Activated CD4-positive, alpha-beta T cell treated with anti-CD3 and anti-CD28 coated beads, Interleukin-2, Interleukin-4, amounts not matched to agents 100 ng/mL and 50 ng/mL, durations not matched to agents 16 hours and 8 hours (primary cell): ENCODE measurements at regions not wholly inside any gene's neighbourhood (a gene's known extent, or its start where the extent isn't known, plus 50 kb on each side); places are given as distances from the start of the nearest gene placed in this dataset.
A peak's percentile ranks its signal among the peaks of the same experiment; 100 is the strongest.

Experiments
- DNase-seq: peaks from one replicate; pipeline ENCODE4 v3.0.0-alpha.2; 2020; ENCODE audit warnings: low spot score

DNA sequence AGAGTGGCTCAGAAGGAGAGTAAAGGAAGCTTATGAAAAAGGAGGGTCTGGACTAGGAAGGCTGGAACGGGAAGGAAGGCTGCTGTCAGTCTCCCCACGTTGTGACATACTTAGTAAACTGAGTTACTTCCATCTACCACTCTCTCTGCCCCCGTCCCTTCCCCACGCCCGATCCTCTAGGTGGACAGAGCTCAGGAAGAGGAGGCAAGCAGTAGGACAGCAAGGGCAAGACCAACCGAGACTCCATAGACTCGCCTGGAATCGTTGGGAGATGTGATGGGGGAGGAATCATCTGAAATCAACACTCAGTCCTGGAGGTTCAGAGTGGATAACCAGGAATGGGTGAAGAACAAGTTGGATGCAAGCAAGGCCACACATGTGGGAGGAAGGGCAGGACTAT is 240.7 kb downstream of the BUD13 start:
- DNase-seq: no peak

DNA sequence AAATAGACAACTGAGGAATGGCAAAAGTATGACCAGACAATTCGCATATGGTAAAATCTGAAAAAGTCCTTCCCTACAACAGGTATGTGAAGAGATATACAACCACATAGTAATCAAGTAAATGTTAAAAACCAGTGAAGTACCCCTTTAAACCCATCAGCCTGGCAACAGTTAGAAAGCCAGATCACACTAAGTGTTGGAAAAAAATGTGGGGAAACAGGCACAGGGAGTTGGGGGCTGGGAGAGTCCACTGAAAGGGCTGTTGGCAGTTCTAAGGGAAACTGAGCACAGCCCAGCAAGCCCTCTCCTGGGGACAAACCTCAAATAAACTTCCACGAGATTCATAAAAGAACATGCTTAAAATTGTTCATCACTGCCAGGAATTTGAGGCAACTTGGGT is 242.1 kb downstream of the BUD13 start:
- no peak for DNase-seq

DNA sequence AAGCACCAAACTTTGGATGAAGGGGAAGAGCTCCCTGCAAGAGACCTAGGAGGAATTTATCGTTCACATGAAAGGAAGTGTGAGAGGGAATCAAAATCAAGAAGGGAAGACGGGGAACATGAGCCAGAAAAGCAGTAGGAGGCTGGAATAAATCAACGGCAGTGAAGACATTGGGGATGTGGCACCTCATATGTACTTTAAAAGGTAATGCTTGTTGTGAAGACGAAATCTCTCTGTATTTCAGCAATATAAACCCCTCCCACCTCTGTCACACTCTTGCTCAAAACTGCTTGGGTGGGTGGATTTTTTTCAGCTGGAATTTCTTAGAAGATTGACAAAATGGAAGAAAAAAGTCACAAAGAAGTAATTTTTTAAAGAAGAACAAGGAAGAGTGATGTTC is 243.5 kb downstream of the BUD13 start:
- DNase-seq: no peak

DNA sequence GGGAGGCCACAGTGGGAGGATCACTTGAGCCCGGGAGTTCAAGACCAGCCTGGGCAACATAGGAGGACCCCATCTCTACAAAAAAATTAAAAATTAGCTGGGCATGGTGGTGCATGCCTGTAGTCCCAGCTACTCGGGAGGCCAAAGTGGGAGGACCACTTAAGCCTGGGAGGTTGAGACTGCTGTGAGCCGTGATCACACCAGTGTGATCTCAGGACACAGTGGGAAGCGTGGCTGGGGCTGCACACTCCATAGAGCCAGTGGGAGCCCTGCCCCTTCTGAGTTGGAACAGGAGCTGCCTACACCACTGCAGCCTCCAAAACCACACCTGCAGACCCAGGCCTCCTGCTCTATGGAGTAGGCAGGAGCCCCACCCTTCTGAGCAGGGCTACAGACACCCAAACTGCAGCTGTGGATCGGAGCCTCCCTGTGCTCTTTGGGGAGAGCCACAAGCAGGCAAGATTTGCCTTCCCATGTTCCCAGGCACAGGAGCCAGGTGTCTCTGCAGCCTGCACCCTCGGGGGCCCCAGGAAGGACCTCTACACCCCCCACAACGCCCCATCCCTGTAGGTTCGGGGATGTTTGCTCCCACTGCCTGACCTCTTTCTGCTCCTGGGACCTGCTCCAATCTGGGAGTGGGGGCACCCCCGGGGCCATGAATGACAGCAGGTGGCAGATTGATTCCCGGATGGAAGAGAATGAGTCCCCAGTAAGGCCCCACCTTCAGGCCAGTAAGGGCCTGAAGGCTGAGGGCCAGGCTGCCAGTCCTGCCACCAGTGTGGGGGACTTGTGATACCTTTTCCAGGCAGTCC is 245.4 kb downstream of the BUD13 start:
- DNase-seq: no peak

DNA sequence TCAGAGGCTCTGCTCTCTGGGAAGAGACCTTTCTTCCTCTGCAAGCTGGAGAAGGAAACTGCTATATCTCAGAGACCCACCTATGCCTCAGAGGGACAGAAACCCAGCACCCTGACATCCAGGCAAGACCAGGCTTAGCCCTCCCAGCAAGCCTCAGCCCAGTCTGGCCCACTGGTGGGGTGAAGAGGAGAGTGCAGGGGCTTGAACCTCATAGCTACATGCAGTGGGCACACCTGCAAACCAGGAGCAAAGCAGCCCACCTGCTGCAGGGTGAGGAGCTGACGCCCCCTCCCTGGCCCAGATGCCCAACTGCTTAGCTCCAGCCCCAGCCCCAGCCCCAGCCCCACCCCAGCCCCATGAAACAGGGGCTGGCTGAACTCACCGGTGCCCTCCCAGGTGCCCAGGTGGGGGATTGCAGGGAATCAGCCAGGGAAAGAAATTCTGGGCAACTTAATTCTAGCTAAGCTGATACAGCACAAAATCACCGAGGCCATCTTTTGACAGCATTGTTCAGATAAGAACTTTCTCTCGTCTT is 246.8 kb downstream of the BUD13 start:
- no peak for DNase-seq

DNA sequence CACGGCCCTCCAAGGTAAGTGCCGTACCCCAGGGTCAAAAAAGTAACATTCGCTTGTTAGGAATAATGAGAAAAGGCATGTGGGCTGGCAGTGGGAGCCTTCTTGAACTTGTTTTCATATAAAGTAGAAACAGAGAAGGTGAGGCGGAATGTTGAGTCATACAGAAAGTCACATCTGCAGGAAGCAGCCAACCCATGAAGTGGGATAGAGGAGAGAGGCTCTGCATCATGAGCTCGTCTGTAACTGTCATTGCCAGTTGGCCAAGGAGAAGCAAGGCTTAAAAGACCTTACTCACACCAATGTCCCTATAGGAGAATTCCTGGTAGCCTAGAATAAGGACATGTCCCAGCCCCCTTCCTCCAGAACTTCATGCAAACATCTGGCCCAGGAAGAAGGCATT is 253.3 kb downstream of the BUD13 start:
- DNase-seq: peak; percentile 30

DNA sequence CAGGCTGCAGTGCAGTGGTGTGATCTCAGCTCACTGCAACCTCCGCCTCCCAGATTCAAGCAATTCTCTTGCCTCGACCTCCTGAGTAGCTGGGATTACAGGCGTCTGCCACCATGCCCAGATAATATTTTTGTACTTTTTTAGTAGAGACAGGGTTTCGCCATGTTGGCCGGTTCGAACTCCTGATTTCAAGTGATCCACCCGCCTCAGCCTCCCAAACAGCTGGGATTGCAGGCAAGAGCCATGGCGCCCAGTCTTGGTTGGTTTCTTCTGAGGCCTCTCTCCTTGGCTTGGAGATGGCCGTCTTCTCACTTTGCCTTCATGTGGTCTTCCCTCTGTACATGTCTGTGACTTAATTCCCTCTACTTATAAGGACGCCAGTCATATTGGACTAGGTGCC is 254.6 kb downstream of the BUD13 start:
- no peak for DNase-seq

DNA sequence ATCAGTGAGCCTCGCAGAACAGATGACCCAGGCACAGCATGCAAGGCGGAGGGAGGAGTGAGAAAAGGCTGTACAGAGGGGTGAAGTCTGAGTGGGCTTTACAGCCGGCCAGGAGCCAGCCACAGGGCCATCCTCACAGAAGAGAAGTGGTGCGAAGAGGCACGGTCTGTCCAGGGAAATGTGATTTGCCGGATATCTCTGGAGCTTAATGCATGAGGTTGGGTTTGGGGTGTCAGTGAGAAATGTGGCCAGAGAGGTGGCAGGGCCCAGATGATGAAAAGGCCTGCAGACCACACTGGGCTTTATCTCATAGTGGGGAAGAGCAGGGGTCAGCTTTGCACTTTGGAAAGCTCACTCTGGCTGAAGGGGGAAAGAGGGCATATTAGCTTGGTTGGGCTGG is 255.2 kb downstream of the BUD13 start:
- DNase-seq: no peak

DNA sequence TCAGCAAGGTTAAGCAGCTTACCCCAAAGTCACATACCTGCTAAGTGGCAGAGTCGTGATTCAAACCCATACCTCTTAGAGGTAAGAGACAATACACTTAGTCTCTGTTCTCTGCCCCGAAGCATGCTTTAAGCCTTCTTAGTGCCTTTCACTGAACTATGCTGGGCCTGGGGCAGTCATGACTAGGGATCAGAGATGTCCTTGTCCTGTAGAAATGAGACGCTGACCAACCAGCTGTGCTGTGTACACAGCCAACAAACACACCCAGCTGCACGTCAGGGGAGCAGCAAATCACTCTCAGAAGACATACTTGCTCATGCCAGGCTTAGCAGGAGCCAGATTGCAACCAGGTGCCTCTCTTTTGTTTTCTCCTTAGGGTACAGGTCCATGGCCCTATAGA is 255.7 kb downstream of the BUD13 start:
- no peak for DNase-seq

DNA sequence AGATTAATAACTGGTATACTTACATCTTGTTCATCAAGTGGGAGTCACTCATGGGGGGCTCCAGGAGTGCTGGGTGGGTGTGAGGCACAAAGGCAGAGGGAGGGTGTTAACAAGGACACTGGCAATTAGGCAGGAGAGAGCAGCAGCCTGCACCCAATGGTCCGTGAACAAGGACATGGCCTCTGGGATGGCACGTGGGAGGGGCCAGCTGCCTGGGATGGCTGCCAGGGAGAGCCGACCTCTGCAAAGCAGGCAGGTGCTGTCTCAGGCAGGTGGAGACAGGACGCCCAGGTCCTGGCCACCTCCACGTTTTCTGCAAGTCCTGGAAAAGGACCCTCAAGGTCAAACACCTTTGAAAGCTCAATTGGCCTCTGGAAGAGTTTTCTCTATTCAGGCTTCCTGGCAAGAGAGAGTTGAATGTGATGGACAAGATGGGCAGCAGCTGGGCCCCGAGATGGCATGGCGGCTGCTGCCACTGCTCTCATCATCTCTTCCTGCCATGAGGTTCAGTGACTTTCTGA is 257.1 kb downstream of the BUD13 start:
- DNase-seq: no peak

DNA sequence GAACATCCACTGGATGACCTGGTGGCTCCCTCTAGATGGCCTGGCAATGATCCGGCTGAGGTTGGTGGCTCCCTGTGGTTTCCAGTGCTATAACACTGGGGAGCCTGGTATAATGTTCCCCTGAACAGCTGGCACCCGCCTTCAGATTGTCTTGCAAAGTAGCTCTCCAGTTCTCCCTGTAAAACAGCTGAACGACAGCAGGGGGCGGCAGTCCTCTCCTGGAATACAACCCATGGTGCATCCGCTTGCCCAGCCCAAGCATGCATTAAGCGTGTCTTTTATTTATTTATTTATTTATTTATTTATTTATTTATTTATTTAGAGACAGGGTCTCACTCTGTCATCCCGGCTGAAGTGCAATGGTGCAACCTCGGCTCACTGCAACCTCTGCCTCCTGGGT is 258.9 kb downstream of the BUD13 start:
- DNase-seq: peak; percentile 12

DNA sequence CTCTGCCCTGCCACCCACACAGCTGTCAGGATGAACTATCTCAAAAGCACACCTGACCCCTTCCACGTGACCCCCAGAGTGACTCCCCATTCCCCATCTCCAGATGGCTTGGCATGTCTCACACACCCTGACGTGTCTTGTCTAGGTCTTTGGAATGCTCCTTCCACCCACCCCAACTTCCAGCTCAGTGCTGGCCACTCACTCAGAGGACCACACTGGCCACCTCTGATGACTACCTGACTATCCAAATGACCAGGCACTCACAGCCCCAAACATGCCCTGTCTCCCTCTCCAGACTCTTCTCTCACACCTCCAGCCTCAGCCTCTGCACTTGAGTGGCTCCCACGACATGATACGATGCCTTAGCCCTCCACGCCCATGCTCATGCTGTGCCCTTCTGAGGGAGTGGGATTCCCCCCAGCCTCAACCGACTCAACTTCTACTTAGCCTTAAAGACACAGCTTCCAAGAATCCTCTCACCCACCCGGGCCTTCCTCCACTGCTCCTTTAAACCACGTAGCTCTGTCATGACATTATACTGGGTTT is 259.4 kb downstream of the BUD13 start:
- DNase-seq: no peak

DNA sequence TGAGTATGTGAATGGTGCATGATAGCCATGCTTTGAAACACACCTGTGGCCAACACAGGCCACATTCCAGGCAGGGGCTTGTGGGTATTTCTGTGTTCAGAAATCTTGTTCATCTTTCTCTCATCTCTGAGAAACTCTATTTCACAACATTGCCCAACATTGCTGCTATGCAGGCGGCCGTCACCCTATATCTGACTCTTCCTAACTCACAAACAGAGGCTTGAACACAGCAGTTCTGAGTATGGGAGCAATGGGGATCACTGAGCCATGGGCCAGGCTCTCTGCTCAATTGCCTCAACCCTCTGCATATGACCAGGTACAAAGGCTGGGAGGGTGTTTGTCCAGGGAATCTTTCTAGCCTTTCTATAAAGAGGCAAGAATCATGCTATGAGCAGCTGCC is 259.9 kb downstream of the BUD13 start:
- DNase-seq: no peak

DNA sequence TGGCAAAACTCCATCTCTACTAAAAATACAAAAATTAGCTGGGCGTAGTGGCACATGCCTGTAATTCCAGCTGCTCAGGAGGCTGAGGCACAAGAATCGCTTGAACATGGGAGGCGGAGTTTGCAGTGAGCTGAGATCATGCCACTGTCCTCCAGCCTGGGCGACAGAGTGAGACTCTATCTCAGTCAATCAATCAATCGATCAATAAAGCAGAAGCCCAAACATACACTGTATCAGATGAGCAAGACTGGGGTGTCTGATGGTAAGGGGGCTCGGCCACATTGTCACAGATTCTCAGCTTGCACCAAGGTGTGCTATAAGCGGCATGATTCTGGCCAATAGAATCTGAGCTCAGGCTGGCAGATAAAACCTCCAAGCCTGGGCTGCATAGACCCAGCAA is 261.1 kb downstream of the BUD13 start:
- DNase-seq: no peak

DNA sequence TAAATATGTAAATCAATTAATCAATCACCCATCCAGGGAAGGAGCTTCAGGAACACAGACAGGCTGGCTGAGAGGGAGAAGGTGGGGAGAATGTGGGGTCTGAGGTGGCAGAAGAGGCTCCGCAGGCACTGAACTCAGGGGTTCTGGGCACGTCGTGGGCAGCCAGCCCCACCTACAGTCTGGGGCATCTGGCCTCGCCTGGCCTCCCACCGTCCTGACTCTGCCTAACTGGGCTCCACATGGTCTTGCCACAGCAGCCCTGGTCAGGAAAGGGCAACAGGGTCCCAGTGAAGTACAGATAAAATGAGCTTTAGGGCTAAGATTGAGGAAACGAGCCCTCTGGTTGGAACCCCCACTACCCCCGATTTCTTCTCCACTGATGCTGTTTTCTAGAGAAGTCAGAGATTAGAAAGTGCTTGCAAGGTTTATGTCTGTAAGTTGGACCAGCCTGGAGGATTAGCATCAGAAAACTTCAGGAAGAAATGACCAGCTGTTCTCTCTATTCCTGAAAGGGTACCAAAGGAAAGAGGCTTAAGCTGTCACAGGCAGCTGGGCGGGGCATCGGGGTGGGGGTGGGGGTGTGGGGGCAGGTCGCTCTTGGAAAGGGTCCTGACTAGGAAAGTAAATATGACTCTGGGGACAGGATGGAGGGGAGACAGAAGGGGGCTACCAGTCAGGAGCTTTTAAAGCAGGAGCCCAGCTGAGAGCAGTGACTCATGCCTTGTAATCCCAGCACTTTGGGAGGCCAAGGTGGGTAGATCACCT is 261.7 kb downstream of the BUD13 start:
- no peak for DNase-seq

DNA sequence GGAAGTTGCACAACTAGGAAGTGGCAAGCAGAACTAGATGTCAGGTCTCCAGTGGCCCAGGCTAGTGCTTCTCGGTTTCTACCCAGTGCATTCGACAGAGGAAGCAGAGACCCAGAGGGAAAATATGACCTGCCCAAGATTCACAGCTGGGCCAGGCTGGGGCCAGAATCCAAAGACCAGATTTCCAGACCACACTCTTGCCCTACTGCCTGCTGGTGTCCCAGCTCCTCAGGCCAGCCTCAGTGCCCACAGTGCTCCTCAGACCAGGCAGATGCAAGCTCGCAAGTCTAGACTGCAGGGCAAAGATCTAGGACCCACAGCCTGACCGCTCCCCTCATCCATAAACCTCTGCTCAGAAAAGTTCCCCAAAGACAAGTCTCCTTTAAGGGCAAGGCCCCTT is 262.6 kb downstream of the BUD13 start:
- DNase-seq: no peak

DNA sequence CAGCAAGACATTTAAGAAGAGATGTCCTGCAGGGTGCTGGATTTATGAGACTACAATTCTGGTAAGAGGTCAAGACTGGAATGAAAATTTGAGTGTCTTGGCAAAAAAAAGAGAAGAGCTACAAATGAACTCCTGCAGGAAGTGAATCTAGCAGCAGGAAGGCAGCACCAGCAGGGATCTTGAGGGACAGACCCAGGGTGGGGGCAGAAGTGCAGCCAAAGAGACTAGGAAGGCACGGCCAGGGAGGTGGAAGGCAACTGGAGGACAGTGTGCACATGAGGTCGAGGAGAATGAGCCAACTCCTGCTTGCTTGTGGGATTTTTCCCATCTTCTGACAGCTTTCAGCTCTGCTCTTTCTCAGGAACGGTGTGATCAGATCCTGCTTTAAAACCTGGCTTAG is 263.2 kb downstream of the BUD13 start:
- DNase-seq: no peak

DNA sequence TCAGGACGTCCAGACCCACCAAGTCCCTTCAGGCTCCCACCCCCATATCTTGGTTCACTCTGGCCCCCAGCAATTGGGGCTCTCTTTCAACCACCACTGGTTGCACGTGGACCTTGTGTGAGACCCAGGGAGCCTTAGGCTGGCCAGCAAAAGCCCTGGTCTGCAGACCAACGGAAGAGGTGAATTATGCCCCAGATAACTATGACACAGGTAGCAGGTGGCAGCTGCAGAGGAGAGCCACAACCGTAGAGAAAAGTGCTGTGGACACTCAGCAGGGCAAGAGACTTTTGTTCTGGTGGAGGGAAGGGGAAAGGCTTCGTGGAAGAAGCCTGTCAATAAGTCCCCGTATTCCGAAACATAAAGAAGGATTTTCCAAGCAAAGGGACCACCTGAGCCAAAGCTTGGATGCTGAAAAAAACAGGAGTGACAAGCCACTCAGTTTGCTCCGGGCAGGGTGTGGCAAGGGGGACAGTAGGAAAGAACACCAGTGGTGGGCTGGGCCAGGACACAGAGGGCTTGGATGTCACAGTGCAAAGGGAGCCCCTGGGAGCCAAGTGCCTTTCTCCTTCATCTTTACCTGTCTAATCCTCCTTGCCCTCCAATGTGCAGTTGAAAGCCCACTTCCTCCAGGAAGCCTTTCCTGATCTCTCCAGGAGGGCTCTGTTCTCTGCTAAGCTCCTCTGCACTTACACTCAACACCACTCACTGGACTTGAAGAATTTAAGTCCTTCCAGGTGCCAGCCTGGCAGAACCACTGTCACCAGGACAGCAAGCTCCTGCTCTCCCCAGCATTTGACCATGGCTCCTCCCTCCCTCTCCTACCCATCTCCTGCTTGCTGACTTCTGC is 264.7 kb downstream of the BUD13 start:
- no peak for DNase-seq

DNA sequence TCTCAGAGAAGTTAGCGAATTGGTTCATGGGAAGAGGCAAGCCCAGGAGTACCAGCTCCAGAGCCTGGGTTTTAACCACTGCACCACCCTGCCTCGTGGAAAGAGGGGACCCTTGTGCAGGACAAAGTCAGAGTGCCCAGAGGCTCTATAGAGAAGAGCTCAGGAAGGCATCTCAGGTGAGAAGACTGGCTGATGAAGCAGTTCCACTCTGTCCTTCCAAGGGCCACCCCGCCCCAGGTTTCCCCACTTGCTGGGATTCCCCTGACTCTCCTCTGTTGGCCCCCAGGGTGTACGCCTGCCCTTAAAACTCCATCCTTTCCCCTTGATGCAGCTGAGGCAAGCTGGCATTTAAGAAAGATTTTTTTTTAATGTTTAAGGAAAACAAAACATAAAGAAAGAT is 265.8 kb downstream of the BUD13 start:
- no peak for DNase-seq

DNA sequence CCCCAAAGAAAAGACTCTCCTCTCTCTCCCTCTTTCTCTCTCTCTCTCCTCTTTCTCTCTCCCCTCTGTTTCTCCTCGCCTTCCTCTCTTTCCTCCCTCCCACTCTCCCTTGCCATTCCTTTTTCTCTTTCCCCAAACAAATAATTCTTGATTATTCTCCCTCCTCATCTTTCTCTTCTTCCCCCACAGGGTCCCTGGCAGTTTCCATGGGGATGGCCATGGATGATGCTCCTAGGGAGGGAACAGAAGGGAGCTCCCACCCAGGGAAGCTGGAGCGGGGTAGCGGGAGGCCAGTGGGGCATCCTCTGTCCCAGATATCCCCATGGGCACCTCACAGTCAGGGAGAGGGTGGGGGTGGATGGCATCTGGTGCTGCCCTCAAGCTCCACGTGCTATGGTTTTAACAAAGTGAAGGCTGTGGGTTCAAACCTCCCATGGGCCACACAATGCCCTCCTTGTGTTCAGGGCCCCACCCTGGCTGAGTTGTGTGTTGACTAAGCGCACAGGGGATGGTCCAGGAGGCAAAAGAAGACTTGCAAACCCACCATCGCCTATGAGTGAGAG is 266.4 kb downstream of the BUD13 start:
- no peak for DNase-seq
